Peyer's patch (tissue), 4 donors: ENCODE measurements at regions not wholly inside any gene's neighbourhood (a gene's known extent, or its start where the extent isn't known, plus 50 kb on each side); places are given as distances from the start of the nearest gene placed in this dataset.

Experiments used
- DNase-seq, 3 donors: peaks; one replicate each; pipeline ENCODE4 v3.0.0-alpha.2; 2017 to 2019
- H3K27ac ChIP-seq, 4 donors: fragments of 200-600 bp; sonication (generic); one replicate each; pipeline ENCODE4 v1.5.1; 2016 to 2019
- H3K27me3 ChIP-seq, 2 donors: fragments of 200-600 bp; sonication (generic); one replicate each; pipeline ENCODE4 v1.5.1; 2019
- H3K36me3 ChIP-seq, 3 donors: fragments of 200-600 bp; sonication (generic); one replicate each; pipeline ENCODE4 v1.5.1; 2016 to 2019
- H3K4me1 ChIP-seq, 4 donors: fragments of 200-600 bp; sonication (generic); one replicate each; pipeline ENCODE4 v1.5.1; 2016 to 2019
- H3K4me3 ChIP-seq, 4 donors: fragments of 200-600 bp; sonication (generic); 1 replicate in 3 of 4; 2 replicates in 1 of 4; pipeline ENCODE4 v1.5.1; 2016 to 2019; ENCODE audit warnings: mild to moderate bottlenecking in 1 of 4
- H3K9me3 ChIP-seq, 4 donors: fragments of 200-600 bp; sonication (generic); one replicate each; pipeline ENCODE4 v1.5.1; 2016 to 2019; ENCODE audit warnings: mild to moderate bottlenecking in 1 of 4
- CTCF ChIP-seq, 6 experiments: fragments of 450-650 bp in 4 of 6; fragments of 200-600 bp in 2 of 6; sonication (generic) in 1 of 6; IDR thresholded peaks; one replicate each; pipeline ENCODE4 v1.5.1; 2017 to 2019; ENCODE audit warnings: antibody characterized with exemption in 6 of 6, mild to moderate bottlenecking in 3 of 6, moderate library complexity in 1 of 6
- POLR2A ChIP-seq, 2 donors: fragments of 450-650 bp; IDR thresholded peaks; one replicate each; pipeline ENCODE4 v1.5.1; 2017; ENCODE audit warnings: antibody characterized with exemption in 2 of 2, mild to moderate bottlenecking in 2 of 2, moderate library complexity in 2 of 2

DNA sequence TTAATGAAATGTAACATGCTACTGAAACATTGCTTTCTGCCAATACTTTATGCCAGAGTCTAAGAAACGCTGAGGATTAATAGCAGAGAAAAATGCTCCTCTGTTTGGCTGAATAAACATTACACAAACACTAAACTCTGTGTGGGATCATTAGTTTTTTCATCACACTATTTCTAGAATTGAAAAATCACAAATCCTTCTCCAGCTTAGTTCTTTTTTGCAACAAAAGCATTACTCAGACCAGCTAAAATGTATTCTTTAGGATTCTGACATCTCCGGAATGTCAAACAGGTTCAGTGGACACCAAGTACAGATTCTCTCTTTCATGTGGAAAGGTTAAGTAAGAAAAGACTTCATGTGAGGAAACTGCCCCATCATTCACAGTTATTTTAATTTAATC is 226.9 kb downstream of the SIM1 start:
- Histone ChIP-seq H3K9me3 (no peaks in the 10 kb centered on the region), H3K36me3 (no peaks in the 10 kb centered on the region), H3K27ac (no peak overlapping the region), H3K27me3 (no peaks in the 10 kb centered on the region), H3K4me3 (no peak overlapping the region), H3K4me1 (no peaks in the 10 kb centered on the region)
- DNase-seq = no peak
- TF ChIP-seq POLR2A (IDR thresholded peaks at IDR 0.05) = no peak
- TF ChIP-seq CTCF (IDR thresholded peaks at IDR 0.05) = no peak

GRCh38 chr6:100236389-100236788 is 228.3 kb downstream of the SIM1 start:
- TF ChIP-seq POLR2A (IDR thresholded peaks at IDR 0.05) (no peak), CTCF (IDR thresholded peaks at IDR 0.05) (no peak)
- no peak overlapping the region for H3K27ac ChIP-seq
- no peaks in the 10 kb centered on the region for H3K36me3 ChIP-seq
- DNase-seq = no peak
- H3K9me3 ChIP-seq = no peaks in the 10 kb centered on the region
- no peaks in the 10 kb centered on the region for H3K27me3 ChIP-seq
- no peak overlapping the region for H3K4me3 ChIP-seq
- H3K4me1 ChIP-seq = no peaks in the 10 kb centered on the region

GRCh38 chr6:100235631-100236030 is 229.1 kb downstream of the SIM1 start:
- H3K4me3 ChIP-seq = no peak overlapping the region
- no peaks in the 10 kb centered on the region for H3K36me3 ChIP-seq
- no peak overlapping the region for H3K27ac ChIP-seq
- H3K4me1 ChIP-seq = no peaks in the 10 kb centered on the region
- no peak for TF ChIP-seq CTCF (IDR thresholded peaks at IDR 0.05)
- no peak for TF ChIP-seq POLR2A (IDR thresholded peaks at IDR 0.05)
- no peak for DNase-seq
- H3K27me3 ChIP-seq = no peaks in the 10 kb centered on the region
- H3K9me3 ChIP-seq = no peaks in the 10 kb centered on the region

GRCh38 chr6:100234625-100235024 is 230.1 kb downstream of the SIM1 start:
- DNase-seq = no peak
- no peaks in the 10 kb centered on the region for H3K4me1 ChIP-seq
- no peaks in the 10 kb centered on the region for H3K36me3 ChIP-seq
- no peaks in the 10 kb centered on the region for H3K27me3 ChIP-seq
- H3K4me3 ChIP-seq = no peak overlapping the region
- no peak overlapping the region for H3K27ac ChIP-seq
- H3K9me3 ChIP-seq = no peaks in the 10 kb centered on the region
- TF ChIP-seq CTCF (IDR thresholded peaks at IDR 0.05) = no peak
- no peak for TF ChIP-seq POLR2A (IDR thresholded peaks at IDR 0.05)

GRCh38 chr6:100232781-100233573 is 231.7 kb downstream of the SIM1 start:
- Histone ChIP-seq H3K27ac (no peak overlapping the region), H3K9me3 (no peaks in the 10 kb centered on the region), H3K36me3 (no peaks in the 10 kb centered on the region), H3K27me3 (no peaks in the 10 kb centered on the region), H3K4me1 (peaks cover 0 to 3% (median 0%) of the 10 kb centered on the region in 4 donors), H3K4me3 (no peak overlapping the region)
- TF ChIP-seq POLR2A (IDR thresholded peaks at IDR 0.05) (no peak), CTCF (IDR thresholded peaks at IDR 0.05) (no peak)
- DNase-seq = no peak
